B cell (primary cell): ENCODE measurements at regions not wholly inside any gene's neighbourhood (a gene's known extent, or its start where the extent isn't known, plus 50 kb on each side); places are given as distances from the start of the nearest gene placed in this dataset.

Experiments
- ATAC-seq: fragments of 200-7000 bp; cut with Tn5 transposase; one replicate; pipeline ENCODE4 v1.10.0; 2021; ENCODE audit warnings: low read depth, mild to moderate bottlenecking, moderate number of reproducible peaks, moderate library complexity
- CTCF ChIA-PET: fragments of 350-600 bp; sonication (Branson Sonifier 250); formaldehyde crosslinking; loops from one replicate; lab custom pipeline; 2021; ENCODE audit warnings: antibody characterized with exemption, inconsistent platforms; lab: Charles Lee
- POLR2A ChIA-PET: fragments of 350-600 bp; sonication (Branson Sonifier 250); formaldehyde crosslinking; loops from one replicate; lab custom pipeline; 2021; ENCODE audit warnings: antibody characterized with exemption; lab: Charles Lee
- DNase-seq: peaks from one replicate; pipeline ENCODE4 v3.0.0; 2013
- H2AFZ ChIP-seq: 2 replicates; pipeline ENCODE4 v1.6.1; 2012; ENCODE audit warnings: mild to moderate bottlenecking, low read depth, low read length; ENCODE audit not compliant: insufficient read depth, poor library complexity, severe bottlenecking
- H3K27ac ChIP-seq, 2 donors: 1 replicate in 1 of 2; 2 replicates in 1 of 2; pipeline ENCODE4 v1.5.1; 2012 to 2013; ENCODE audit warnings: low read length in 2 of 2, mild to moderate bottlenecking in 2 of 2, moderate library complexity in 1 of 2
- H3K27me3 ChIP-seq, 4 experiments: fragments of 200-600 bp in 1 of 4; sonication (generic) in 1 of 4; replicated peaks in 1 of 4; 1 replicate in 2 of 4; 2 replicates in 2 of 4; pipeline versions ENCODE4 v1.6.1 to v1.7.0; 2013 to 2016; ENCODE audit warnings: low read length in 3 of 4, mild to moderate bottlenecking in 2 of 4, mixed read lengths in 1 of 4, moderate library complexity in 1 of 4; ENCODE audit not compliant: insufficient read depth in 4 of 4, control insufficient read depth in 3 of 4; ENCODE audit errors: control extremely low read depth in 1 of 4
- H3K36me3 ChIP-seq, 2 experiments: replicated peaks in 1 of 2; 1 replicate in 1 of 2; 2 replicates in 1 of 2; pipeline versions ENCODE4 v1.6.1 to v1.7.1; 2013; ENCODE audit warnings: low read length in 1 of 2; ENCODE audit not compliant: insufficient read depth in 2 of 2, control insufficient read depth in 1 of 2; ENCODE audit errors: control extremely low read depth in 1 of 2, extremely low read depth in 1 of 2
- H3K4me1 ChIP-seq, 2 donors: fragments of 200-600 bp in 1 of 2; sonication (generic) in 1 of 2; 1 replicate in 1 of 2; 2 replicates in 1 of 2; pipeline versions ENCODE4 v1.5.1 to v1.6.1; 2013 to 2017; ENCODE audit warnings: low read length in 2 of 2; ENCODE audit not compliant: control insufficient read depth in 2 of 2, insufficient read depth in 2 of 2
- H3K4me2 ChIP-seq: replicated peaks from 2 replicates; pipeline ENCODE3; 2012; ENCODE audit warnings: mild to moderate bottlenecking, low read depth, low read length; ENCODE audit not compliant: poor library complexity, severe bottlenecking
- H3K4me3 ChIP-seq, 5 experiments: fragments of 200-600 bp in 1 of 5; sonication (generic) in 1 of 5; 1 replicate in 3 of 5; 2 replicates in 2 of 5; pipeline versions ENCODE4 v1.5.1 to v1.7.0; 2011 to 2016; ENCODE audit warnings: low read length in 4 of 5, mild to moderate bottlenecking in 4 of 5, low read depth in 2 of 5, control low read depth in 1 of 5, moderate library complexity in 1 of 5; ENCODE audit not compliant: insufficient read depth in 1 of 5; ENCODE audit errors: control extremely low read depth in 1 of 5, extremely low read depth in 1 of 5
- H3K79me2 ChIP-seq: fragments of 200-600 bp; sonication (generic); one replicate; pipeline ENCODE4 v1.6.0; 2016; ENCODE audit warnings: low read length; ENCODE audit not compliant: control insufficient read depth, insufficient read depth
- H3K9ac ChIP-seq: fragments of 200-600 bp; sonication (generic); 2 replicates; pipeline ENCODE4 v1.6.1; 2017; ENCODE audit warnings: mild to moderate bottlenecking, low read length, moderate library complexity
- H3K9me3 ChIP-seq, 3 donors: one replicate each; pipeline versions ENCODE4 v1.6.1 to v1.7.1; 2013; ENCODE audit warnings: low read length in 2 of 3; ENCODE audit not compliant: control insufficient read depth in 2 of 3, insufficient read depth in 1 of 3; ENCODE audit errors: control extremely low read depth in 1 of 3
- H4K20me1 ChIP-seq: 2 replicates; pipeline ENCODE4 v1.6.0; 2012; ENCODE audit warnings: mild to moderate bottlenecking, low read length; ENCODE audit not compliant: insufficient read depth, control insufficient read depth, poor library complexity, severe bottlenecking
- H3K27ac Mint-ChIP-seq: one replicate; pipeline ENCODE4 v1.8.0; 2021; ENCODE audit warnings: mixed read lengths
- H3K27me3 Mint-ChIP-seq: one replicate; pipeline ENCODE4 v1.8.0; 2021; ENCODE audit warnings: mixed read lengths
- H3K4me1 Mint-ChIP-seq: one replicate; pipeline ENCODE4 v1.8.0; 2021; ENCODE audit warnings: mixed read lengths
- H3K4me3 Mint-ChIP-seq: one replicate; pipeline ENCODE4 v1.8.0; 2021; ENCODE audit warnings: mixed read lengths
- H3K9me3 Mint-ChIP-seq: one replicate; pipeline ENCODE4 v1.8.0; 2022; ENCODE audit warnings: mixed read lengths; ENCODE audit not compliant: insufficient read depth
- EZH2 ChIP-seq: IDR thresholded peaks from 2 replicates; pipeline ENCODE4 v1.6.1; 2012; ENCODE audit warnings: borderline replicate concordance, low read depth, mild to moderate bottlenecking, moderate library complexity, low read length; ENCODE audit not compliant: insufficient read depth, poor library complexity, severe bottlenecking
- WGBS: methylation state at CpG from one replicate; pipeline ENCODE4 v1.1.5; 2013; ENCODE audit warnings: missing lambda C conversion rate; ENCODE audit not compliant: insufficient coverage; 5-methylcytosine and 5-hydroxymethylcytosine counted together
- intact Hi-C: fragments of 100-400 bp; cut with micrococcal nuclease; formaldehyde crosslinking; loops from one replicate; pipeline ENCODE4 v1.10.0; 2022
- TF ChIP-seq, protein P1 (sequence below): fragments of 200-600 bp; IDR thresholded peaks from one replicate; pipeline ENCODE4 v1.8.0; 2022; ENCODE audit warnings: antibody characterized with exemption, mild to moderate bottlenecking

DNA sequence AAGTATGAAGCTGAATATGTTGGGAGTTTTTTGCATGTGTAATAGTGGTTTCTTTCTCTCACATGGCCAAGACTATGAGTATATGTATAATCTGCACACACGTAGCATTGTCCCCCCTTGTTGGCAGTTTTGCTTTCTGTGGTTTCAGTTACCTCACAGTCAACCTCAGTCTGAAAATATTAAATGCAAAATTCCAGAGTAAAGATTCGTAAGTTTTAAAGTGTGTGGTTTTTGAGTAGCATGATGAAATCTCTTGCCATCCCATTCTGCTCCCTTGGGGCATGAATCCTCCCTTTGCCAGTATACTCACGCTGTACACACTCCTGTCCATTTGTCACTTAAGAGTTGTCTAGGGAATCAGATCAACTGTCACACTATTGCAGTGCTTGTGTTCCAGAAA lies 742.0 kb upstream of the CCDC54 start:
- H3K4me1 Mint-ChIP-seq, result peaks cover 2% of the 10 kb centered on the region
- H3K4me2 ChIP-seq, result no peak overlapping the region
- H3K9me3 Mint-ChIP-seq, result no peaks in the 10 kb centered on the region
- H3K4me1 ChIP-seq, result peaks cover 0 to 2% of the 10 kb centered on the region in 2 donors
- no peak for ATAC-seq
- peaks cover 0 to 3% (median 0%) of the 10 kb centered on the region in 4 experiments for H3K27me3 ChIP-seq
- H3K79me2 ChIP-seq, result no peaks in the 10 kb centered on the region
- H3K9me3 ChIP-seq, result no peaks in the 10 kb centered on the region
- intact Hi-C loops, result no loop called here
- no peak overlapping the region for H2AFZ ChIP-seq
- H3K9ac ChIP-seq, result no peak overlapping the region
- H3K27ac ChIP-seq, result no peak overlapping the region
- no peak overlapping the region for H3K4me3 ChIP-seq
- ChIA-PET POLR2A (no interaction called here), CTCF (no interaction called here)
- H3K27me3 Mint-ChIP-seq, result peaks cover 12% of the 10 kb centered on the region
- no peak for DNase-seq
- no peaks in the 10 kb centered on the region for H3K36me3 ChIP-seq
- H3K4me3 Mint-ChIP-seq, result no peak overlapping the region
- no CpG with 5 or more reads among the region's 3 CpGs for WGBS
- H4K20me1 ChIP-seq, result no peaks in the 10 kb centered on the region
- H3K27ac Mint-ChIP-seq, result no peak overlapping the region
- no peak for TF ChIP-seq EZH2
- TF ChIP-seq, protein P1, sequence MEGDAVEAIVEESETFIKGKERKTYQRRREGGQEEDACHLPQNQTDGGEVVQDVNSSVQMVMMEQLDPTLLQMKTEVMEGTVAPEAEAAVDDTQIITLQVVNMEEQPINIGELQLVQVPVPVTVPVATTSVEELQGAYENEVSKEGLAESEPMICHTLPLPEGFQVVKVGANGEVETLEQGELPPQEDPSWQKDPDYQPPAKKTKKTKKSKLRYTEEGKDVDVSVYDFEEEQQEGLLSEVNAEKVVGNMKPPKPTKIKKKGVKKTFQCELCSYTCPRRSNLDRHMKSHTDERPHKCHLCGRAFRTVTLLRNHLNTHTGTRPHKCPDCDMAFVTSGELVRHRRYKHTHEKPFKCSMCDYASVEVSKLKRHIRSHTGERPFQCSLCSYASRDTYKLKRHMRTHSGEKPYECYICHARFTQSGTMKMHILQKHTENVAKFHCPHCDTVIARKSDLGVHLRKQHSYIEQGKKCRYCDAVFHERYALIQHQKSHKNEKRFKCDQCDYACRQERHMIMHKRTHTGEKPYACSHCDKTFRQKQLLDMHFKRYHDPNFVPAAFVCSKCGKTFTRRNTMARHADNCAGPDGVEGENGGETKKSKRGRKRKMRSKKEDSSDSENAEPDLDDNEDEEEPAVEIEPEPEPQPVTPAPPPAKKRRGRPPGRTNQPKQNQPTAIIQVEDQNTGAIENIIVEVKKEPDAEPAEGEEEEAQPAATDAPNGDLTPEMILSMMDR, result no peak

DNA sequence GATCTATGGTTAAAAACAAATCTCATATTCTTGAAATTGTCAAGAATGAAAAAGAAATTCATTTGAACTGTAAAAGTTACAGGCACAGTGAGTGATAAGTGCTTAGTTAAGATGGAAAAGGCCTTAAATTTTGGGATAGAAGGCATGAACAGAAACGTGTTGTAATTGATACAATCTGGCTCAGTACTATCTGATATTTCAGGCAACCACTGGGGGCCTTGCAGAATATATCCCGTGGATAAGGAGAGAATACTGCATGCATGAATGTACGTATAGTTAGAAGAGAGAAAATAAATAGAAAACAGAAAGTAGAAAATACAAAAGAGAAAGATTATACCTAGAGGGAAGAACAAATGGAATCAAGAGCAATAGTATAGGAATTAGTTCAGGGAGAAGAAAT lies 741.4 kb upstream of the CCDC54 start:
- Mint-ChIP-seq H3K27me3 (peaks cover 12% of the 10 kb centered on the region), H3K4me3 (no peak overlapping the region), H3K9me3 (no peaks in the 10 kb centered on the region), H3K4me1 (peaks cover 8% of the 10 kb centered on the region), H3K27ac (no peak overlapping the region)
- ATAC-seq (no peak), DNase-seq (no peak)
- no peak overlapping the region for H2AFZ ChIP-seq
- no peak overlapping the region for H3K27ac ChIP-seq
- CTCF ChIA-PET, result no interaction called here
- H3K79me2 ChIP-seq, result no peaks in the 10 kb centered on the region
- no peaks in the 10 kb centered on the region for H3K9me3 ChIP-seq
- WGBS, result 80% methylated on average over 1 of the region's 3 CpGs
- H3K4me1 ChIP-seq, result peaks cover 0 to 5% of the 10 kb centered on the region in 2 donors
- POLR2A ChIA-PET, result no interaction called here
- TF ChIP-seq, protein P1, result no peak
- TF ChIP-seq EZH2, result no peak
- no peak overlapping the region for H3K9ac ChIP-seq
- H3K4me3 ChIP-seq, result no peak overlapping the region
- H3K4me2 ChIP-seq, result no peak overlapping the region
- H3K27me3 ChIP-seq, result peaks cover 0 to 3% (median 0%) of the 10 kb centered on the region in 4 experiments
- intact Hi-C loops, result no loop called here
- no peaks in the 10 kb centered on the region for H3K36me3 ChIP-seq
- no peaks in the 10 kb centered on the region for H4K20me1 ChIP-seq
